ENCODE measurements at regions not wholly inside any gene's neighbourhood (a gene's known extent, or its start where the extent isn't known, plus 50 kb on each side); places are given as distances from the start of the nearest gene placed in this dataset.

DNA sequence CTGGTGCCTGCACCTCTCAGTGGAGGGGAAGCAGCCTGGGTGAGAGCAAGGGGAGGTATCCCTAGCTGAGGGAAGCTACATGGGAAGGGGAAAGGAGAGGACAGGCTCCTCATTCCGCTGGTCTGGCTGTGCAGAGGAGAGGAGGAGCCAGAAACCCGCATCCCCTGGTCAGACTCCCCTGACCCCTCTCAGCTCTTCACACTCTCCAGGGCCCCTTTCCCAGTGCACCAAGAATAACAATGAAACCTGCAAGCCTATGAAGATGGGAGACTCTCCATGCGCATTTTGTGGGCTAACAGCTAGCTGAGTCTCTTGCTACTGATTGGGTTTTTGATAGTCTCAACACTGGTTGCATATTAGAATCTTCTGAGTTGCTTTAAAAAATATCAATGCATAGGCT lies 319.9 kb upstream of the COBL start:
- Histone ChIP-seq H3K27me3 (ENCODE audit: control insufficient read depth, insufficient read depth, low read length, poor library complexity, severe bottlenecking) (no peaks in the 10 kb centered on the region), H3K4me3 (ENCODE audit: low read length) (no peak overlapping the region), H3K4me1 (ENCODE audit: control insufficient read depth, insufficient read depth, low read length) (no peaks in the 10 kb centered on the region), H3K36me3 (ENCODE audit: control insufficient read depth, insufficient read depth, low read length) (no peaks in the 10 kb centered on the region), H3K9me3 (ENCODE audit: control insufficient read depth, low read length) (no peaks in the 10 kb centered on the region), H3K27ac (ENCODE audit: low read depth, low read length) (no peak overlapping the region), H3K9ac (ENCODE audit: extremely low read depth, low read length, poor library complexity, severe bottlenecking) (no peak overlapping the region)
- no peak overlapping the region for H3K4me3 Mint-ChIP-seq
- H3K36me3 Mint-ChIP-seq (ENCODE audit: low read depth), result no peaks in the 10 kb centered on the region
- no peaks in the 10 kb centered on the region for H3K9me3 Mint-ChIP-seq
- peaks cover 1% of the 10 kb centered on the region for H3K27me3 Mint-ChIP-seq (ENCODE audit: insufficient read depth)
- TF ChIP-seq, protein P1, sequence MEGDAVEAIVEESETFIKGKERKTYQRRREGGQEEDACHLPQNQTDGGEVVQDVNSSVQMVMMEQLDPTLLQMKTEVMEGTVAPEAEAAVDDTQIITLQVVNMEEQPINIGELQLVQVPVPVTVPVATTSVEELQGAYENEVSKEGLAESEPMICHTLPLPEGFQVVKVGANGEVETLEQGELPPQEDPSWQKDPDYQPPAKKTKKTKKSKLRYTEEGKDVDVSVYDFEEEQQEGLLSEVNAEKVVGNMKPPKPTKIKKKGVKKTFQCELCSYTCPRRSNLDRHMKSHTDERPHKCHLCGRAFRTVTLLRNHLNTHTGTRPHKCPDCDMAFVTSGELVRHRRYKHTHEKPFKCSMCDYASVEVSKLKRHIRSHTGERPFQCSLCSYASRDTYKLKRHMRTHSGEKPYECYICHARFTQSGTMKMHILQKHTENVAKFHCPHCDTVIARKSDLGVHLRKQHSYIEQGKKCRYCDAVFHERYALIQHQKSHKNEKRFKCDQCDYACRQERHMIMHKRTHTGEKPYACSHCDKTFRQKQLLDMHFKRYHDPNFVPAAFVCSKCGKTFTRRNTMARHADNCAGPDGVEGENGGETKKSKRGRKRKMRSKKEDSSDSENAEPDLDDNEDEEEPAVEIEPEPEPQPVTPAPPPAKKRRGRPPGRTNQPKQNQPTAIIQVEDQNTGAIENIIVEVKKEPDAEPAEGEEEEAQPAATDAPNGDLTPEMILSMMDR (conservative IDR thresholded peaks at IDR 0.05), result no peak
- peak; percentile 64 for DNase-seq
- no peak overlapping the region for H3K27ac Mint-ChIP-seq
- WGBS, 2 experiments (ENCODE audit: insufficient coverage in 1 of 2, insufficient read length in 1 of 2), result 93 to 100% methylated on average over 1 to 3 of the region's 3 CpGs
- H3K4me1 Mint-ChIP-seq, result peaks cover 13% of the 10 kb centered on the region

DNA sequence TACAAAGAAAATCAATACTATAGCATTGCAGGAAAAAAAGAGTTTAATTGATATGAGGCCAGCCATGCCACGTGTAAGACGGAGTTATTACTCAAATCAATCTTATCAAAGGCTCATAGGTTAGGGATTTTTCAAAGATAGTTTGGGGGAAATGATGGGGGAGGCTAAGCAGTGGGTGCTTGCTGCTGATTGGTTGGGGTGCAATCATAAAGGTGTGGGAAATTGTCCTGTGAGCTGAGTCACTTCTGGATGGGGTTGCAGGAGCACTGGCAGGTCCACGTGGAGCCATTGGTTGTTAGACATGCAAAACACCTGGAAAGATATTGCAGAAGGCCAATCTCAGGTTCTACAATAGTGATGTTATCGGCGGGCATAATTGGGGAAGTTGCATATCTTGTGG lies 319.2 kb upstream of the COBL start:
- H3K27me3 ChIP-seq (ENCODE audit: control insufficient read depth, insufficient read depth, low read length, poor library complexity, severe bottlenecking), result no peaks in the 10 kb centered on the region
- H3K9me3 Mint-ChIP-seq, result no peaks in the 10 kb centered on the region
- no peak overlapping the region for H3K4me3 ChIP-seq (ENCODE audit: low read length)
- peaks cover 9% of the 10 kb centered on the region for H3K4me1 Mint-ChIP-seq
- no peak for DNase-seq
- H3K36me3 Mint-ChIP-seq (ENCODE audit: low read depth), result no peaks in the 10 kb centered on the region
- no peaks in the 10 kb centered on the region for H3K27me3 Mint-ChIP-seq (ENCODE audit: insufficient read depth)
- H3K9ac ChIP-seq (ENCODE audit: extremely low read depth, low read length, poor library complexity, severe bottlenecking), result no peak overlapping the region
- no peak overlapping the region for H3K27ac Mint-ChIP-seq
- H3K4me3 Mint-ChIP-seq, result no peak overlapping the region
- H3K36me3 ChIP-seq (ENCODE audit: control insufficient read depth, insufficient read depth, low read length), result no peaks in the 10 kb centered on the region
- 89 to 93% methylated on average over 3 to 5 of the region's 5 CpGs for WGBS, 2 experiments (ENCODE audit: insufficient coverage in 1 of 2, insufficient read length in 1 of 2)
- TF ChIP-seq, protein P1 (conservative IDR thresholded peaks at IDR 0.05), result no peak
- H3K9me3 ChIP-seq (ENCODE audit: control insufficient read depth, low read length), result no peaks in the 10 kb centered on the region
- no peaks in the 10 kb centered on the region for H3K4me1 ChIP-seq (ENCODE audit: control insufficient read depth, insufficient read depth, low read length)
- H3K27ac ChIP-seq (ENCODE audit: low read depth, low read length), result no peak overlapping the region

DNA sequence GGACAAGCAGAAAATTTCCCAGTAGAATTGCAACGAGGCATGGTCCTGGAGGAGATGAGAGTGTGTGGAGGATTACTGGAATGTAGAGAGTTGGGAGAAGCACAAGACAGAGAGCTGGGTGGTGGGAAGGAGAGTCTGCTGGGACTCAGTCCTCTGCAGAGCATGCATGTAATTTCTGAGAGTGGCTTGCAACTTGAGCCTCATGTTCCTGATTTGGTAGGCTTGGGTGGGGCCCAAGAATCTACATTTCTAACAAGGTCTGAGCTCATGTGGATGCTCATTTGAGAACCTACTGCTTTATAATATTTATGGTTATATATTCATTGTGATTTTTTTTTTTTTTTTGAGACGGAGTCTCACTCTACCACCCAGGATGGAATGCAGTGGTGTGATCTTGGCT lies 317.9 kb upstream of the COBL start:
- TF ChIP-seq, protein P1 (conservative IDR thresholded peaks at IDR 0.05), result no peak
- no peak overlapping the region for H3K27ac Mint-ChIP-seq

More for the DNA sequence above, 317.9 kb upstream of the COBL start:
- no peaks in the 10 kb centered on the region for H3K27me3 ChIP-seq (ENCODE audit: control insufficient read depth, insufficient read depth, low read length, poor library complexity, severe bottlenecking)
- H3K4me3 ChIP-seq (ENCODE audit: low read length), result no peak overlapping the region
- no peak overlapping the region for H3K27ac ChIP-seq (ENCODE audit: low read depth, low read length)
- no peak for DNase-seq
- 89 to 90% methylated on average over 1 to 2 of the region's 2 CpGs for WGBS, 2 experiments (ENCODE audit: insufficient coverage in 1 of 2, insufficient read length in 1 of 2)
- no peaks in the 10 kb centered on the region for H3K9me3 ChIP-seq (ENCODE audit: control insufficient read depth, low read length)
- H3K9me3 Mint-ChIP-seq, result peaks cover 2% of the 10 kb centered on the region
- H3K36me3 ChIP-seq (ENCODE audit: control insufficient read depth, insufficient read depth, low read length), result no peaks in the 10 kb centered on the region
- no peaks in the 10 kb centered on the region for H3K27me3 Mint-ChIP-seq (ENCODE audit: insufficient read depth)
- no peaks in the 10 kb centered on the region for H3K4me1 ChIP-seq (ENCODE audit: control insufficient read depth, insufficient read depth, low read length)
- peaks cover 7% of the 10 kb centered on the region for H3K4me1 Mint-ChIP-seq
- no peak overlapping the region for H3K9ac ChIP-seq (ENCODE audit: extremely low read depth, low read length, poor library complexity, severe bottlenecking)
- H3K4me3 Mint-ChIP-seq, result no peak overlapping the region
- H3K36me3 Mint-ChIP-seq (ENCODE audit: low read depth), result no peaks in the 10 kb centered on the region
